CD4-positive, alpha-beta T cell treated with Interferon gamma for 1 hour (primary cell): ENCODE measurements at regions not wholly inside any gene's neighbourhood (a gene's known extent, or its start where the extent isn't known, plus 50 kb on each side); places are given as distances from the start of the nearest gene placed in this dataset.
"Not testable (repeated sequence)": the region's sequence is repeated elsewhere in the genome, so short reads cannot be mapped to it uniquely, and the experiment has no call there.

ENCODE experiments used
- DNase-seq: peaks from one replicate; pipeline ENCODE4 v3.0.0-alpha.2; 2020

DNA sequence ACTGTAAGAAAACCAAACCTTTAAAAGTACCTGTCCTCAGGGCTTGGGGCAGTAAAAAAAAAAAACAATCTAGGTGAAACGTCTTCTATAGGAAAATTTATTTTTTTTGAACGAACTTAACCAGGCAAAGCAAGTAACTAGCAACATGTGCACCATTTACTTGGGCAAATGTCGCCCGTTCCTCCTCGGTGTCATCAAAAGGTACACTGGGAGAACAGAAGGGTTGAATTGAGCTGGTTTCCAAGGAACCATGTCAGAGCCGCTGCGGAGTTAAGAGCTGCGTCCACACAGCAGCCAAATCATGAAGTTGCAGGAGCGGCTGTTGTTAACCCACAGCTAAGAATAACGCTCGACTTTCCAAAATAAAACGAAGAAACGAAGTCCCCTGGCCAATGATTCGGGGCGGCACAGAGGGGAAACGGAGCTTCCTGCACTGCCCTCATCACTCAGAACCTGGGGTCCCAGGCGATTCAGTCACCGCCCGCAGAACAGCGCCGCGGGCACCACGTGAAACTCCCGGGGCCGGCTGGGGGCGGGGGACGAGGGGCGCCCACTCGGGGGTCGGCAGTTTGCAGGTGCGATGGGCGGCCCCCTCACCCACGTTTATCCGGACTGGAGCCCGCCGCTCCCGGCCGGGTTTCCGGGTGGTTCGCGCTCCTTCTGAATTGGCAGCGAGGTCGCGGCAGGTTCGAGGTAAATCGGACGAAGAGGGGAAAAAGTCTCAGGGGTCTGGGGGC is 53.6 kb upstream of the PLGLB1 start:
- DNase-seq = peak; percentile 7

DNA sequence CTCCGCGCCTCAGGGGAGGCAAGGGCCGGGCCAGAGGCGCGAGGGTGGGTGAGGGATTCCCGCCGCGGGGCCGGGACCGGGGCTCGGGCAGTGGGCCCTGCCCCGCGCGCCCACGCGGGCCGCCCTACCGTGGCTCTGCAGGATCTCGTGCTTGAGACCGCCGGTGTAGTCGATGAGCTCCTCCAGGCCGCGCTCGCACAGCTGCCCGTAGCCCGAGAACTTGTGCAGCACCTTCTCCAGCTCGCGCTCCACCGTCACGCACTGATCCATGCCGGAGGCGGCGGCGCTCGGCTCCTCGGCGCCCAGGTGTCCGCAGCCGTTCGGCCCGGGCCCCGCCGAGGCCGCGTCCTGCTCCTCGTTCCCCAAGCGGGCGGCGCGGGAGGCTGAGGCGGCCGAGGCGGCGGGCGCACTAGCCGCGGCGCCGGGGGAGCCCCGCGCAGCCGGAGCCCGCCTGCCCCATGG is 54.2 kb upstream of the PLGLB1 start:
- peak; percentile 54 for DNase-seq

DNA sequence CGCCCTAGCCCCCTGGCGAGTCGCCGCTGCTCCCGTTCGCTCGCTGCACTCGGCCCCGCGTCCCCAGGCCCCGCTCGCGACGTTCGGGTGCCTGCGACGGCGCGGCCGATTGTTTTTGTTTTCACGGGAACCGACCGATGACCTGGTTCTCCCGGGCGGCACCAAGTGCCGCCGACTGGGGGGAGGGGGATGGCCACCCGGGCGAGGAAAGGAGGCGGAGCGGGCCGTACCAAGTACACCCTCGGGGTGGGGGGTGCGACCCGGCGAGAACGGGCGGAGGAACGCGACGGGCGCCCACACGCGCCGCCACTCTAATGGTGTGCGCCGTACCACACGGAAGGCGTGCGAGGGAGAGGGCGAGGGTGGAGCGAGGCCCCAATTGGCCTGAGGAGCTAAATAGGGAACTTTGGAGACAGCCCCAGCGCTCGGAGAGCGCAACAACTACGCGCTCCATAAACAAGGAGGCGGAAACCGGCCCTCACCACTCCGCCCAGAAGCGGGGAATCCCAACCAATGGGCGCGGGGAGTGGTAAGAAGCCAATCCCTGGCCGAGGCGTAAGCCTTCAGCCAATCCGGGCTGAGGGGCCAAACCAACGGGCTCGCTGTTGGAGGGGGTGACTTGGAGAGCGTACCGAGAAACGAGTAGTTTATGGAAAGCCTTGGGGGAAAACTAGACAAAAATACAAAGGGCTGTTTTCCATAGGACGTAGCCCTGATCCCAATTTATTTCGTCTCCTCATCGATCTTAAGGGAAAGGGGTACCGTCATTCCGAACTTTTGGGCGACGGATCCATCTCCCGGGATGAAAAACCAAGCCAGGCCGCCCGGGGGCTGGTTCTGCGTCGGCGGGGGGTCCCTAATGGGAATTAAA is 54.8 kb upstream of the PLGLB1 start:
- peak; percentile 95 for DNase-seq

DNA sequence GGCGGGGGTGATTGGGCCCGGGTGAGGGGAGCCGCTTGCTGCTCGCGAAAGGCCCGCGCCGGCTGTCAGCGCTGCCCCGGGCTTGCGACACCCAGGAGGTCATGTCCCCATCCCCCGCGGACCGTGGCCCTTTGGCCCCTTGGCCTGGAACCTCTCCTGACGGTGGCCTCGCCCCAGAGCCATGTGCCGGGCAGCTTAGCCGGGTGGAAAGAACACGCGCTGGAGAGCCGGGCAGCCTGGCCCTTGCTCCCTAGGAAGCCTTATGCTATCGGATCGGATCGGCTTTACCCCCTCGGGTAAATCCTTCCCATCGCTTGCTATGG is 55.4 kb upstream of the PLGLB1 start:
- DNase-seq = not testable (repeated sequence)

DNA sequence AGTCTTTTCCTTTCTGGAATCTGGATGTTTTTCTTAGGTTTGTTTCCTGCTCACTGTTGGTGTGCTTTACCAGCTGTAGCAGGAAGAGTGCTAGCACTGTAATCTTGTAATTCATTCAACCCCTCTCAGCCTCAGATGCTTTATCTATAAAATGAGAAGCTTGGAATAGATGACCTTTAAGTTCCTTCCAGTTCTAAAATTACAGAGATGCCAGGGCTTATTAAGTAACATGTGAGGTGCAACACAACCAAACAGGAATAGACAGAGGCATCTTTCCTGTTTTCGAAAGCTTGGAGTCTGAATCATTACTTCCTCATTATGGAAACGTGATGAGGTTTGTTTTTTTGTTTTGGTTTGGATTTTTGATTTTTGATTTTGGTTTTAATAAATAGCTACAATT is 60.1 kb upstream of the PLGLB1 start:
- DNase-seq = not testable (repeated sequence)

DNA sequence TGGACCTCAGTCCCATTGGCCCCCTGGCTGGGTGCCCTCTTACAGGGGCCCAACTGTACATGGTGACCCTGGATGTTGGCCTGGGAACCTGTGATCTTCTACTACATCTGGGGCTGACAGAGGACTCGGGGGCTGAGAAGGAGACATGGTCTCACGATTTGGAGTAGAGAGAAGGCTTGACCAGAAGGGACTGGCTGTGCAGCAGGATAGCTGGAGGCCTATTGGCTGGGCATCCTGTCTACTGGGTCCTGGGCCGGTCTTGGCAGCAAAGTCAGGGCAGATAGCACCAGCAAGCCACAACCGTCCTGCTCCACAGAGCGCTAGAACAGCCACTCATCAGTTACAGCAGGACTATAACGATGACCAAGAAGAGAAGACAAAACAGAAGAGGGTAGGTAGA is 66.4 kb upstream of the PLGLB1 start:
- not testable (repeated sequence) for DNase-seq

DNA sequence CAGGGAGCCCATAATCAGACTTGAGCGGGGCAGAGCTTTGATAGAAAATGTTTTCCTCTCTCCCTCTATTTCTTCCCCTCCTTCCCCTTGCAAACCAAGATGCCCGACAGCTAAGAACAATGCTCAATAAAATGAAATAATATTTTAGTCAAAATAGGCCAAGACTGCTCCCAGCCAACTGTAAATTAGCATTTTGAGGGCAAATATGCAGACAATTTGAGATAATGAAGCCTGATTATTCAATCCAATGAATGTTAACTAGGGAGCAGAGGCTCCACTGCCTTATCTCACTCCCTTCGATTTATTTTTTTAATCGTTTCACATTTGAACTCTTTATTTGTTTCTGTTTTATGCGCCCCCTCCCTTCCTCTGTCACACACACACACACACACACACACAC is 67.8 kb upstream of the PLGLB1 start:
- not testable (repeated sequence) for DNase-seq

DNA sequence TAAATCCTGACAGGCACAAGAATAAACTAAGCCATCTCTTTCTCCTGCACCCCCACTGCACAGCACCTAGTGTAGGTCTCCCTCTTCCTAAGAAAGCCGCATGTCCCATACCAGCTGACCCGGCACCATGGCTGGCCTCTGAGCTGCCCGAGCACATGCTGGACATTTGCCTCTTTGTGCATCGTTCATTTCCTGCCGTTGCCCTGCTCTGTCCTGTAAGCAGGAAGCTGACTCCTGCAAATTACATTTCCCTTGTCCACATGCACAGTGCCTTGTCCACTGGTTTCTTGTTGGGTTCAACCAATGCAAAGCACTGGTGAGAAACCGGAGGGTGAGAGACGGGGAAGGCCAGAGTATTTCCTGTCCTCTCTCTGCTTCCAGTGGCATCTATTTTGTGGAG is 71.6 kb upstream of the PLGLB1 start:
- not testable (repeated sequence) for DNase-seq

DNA sequence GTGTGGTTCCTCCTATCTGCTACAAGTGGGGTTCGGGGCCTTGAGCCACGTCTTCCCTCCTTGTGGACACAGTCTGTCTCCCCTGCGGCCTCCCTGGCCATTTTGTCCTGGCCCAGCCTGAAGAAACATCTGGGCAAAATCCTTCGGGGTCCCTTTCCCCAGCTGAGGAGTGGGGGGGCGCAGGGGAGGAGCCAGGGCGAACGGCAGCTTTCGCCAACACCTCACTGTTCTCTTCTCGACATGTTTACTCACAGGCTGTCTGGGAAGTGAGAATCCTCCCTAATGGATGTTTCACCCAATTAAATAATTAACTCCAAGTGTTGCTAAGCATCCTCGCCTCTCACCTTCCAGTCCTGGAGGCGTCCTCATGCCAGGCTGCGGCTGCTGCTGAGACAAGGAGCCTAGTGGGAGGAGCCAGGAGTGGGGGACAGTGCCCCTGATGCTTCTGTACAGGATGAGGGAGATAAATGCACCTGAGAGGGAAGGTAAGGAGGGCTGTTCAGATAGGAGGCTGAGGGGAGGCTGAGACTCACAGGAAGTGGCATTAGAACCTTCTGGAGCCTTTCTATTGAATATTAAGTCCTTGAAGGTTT is 72.4 kb upstream of the PLGLB1 start:
- not testable (repeated sequence) for DNase-seq

DNA sequence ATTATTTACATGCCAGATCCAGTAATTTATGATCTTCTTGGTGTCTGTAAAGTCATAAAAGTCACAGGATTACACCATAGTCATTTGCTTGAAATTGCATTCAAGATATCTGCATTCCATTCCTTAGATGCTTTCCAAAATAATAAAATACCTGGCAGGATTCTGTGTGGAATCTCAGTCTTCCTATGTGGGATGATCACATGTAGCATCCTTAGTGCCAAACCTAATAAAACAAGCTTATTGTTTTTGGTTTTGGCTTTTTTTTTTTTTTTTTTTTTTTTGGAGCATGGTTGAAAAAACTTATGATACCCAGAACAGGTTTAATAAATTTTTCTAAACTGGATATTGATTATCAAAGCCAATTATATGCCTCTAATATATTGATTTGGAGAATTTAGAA is 74.2 kb upstream of the PLGLB1 start:
- not testable (repeated sequence) for DNase-seq

DNA sequence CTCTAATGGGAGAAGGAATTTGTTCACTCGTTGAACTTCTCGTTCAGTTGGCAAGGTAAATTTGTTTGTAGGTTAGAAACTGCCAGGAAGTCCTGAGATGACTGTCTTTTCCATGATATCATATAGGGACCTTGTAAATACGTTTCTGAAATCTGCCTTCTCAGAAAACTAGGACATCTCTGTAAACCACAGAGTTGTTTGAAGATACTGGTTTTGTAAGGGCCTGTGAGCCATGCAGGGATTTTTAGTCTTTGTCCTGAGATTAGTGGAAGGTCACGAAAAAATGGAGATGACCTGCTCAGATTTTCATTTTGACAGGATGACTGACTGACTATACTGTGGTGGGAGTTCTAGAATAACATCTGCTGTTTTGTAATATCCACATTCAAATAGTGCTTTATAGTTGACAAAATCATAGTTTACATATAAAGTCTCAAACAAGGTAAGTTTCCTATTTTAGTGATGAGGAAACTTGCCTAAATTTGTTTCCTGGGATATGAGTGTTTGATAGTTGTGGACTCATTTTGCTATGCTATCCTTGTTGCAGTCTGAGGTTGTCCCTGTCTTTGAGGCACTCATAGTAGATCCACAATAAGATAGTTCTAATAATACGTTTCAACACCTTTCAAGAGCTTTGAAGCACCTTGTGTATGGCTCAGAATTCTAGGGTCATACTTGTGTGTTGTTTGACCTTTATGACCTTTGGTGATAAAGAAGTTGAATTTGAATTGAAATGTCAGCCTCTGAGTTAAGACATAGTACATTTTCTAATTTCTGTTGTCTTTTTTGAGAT is 107.3 kb upstream of the PLGLB1 start:
- DNase-seq = not testable (repeated sequence)

DNA sequence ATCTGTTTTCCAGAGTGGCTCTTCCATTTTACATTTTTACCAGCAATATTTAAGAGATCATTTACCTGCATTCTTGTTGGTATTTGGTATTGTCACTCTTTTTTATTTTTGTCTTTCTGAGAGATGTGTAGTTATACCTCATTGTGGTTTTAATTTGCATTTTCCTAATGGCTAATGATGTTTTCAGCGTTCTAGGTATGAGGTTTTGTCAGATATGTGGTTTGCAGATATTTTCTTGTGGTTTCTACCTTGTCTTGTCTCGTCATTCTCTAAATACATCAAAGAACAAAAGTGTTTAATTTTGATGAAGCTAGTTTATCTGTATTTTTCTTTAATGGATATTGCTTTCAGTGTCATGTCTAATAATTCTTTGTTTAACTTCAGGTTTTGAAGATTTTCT is 110.9 kb upstream of the PLGLB1 start:
- DNase-seq = not testable (repeated sequence)

DNA sequence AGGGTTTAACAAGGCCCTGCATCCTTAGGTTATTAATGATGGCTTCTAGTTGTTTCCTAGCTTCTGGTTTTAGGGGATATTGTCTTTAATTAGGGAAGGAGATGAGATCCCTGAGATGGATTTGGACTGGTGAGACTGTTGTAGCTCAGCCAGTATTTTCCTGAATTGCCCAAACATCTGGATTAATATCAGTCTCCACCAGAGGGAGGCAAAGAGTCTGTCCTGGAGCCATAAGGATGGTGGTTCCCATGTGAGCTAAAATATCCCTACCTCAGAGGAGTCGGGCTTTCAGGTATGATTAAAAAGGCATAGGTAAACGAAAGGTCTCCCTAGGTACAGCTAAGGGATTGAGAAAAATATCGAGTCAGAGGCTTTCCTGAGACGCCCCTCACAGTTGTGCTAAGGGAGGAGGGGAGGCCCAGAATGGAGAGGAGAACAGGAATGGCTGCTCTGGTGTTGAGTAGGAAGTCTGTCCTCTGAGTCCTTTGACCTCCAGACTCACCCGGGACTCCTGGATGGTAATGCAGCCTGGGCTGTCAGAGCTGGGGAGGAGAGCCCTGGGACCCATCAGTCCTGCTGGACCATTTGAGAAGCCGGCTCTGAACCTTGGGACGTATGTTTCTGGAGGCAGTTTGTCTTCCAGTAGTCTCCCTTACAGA is 130.3 kb upstream of the PLGLB1 start:
- DNase-seq = not testable (repeated sequence)

DNA sequence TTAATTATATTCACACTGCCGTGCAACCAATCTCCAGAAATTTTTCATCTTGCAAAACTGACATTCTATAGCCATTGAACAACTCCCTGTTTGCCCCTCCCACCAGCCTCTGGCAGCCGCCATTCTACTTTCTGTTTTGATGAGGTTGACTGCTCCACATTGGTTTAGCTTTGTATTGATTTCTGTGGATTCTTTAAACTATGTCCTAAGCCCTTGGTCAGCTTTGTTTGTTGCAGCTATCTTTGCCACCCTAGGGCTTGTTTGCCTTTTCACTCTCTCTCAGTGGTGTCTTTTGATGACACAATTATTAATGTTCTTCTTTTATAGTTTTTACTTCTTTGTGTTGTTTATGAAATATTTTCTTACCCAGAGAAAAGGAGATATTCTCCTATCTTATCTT is 152.8 kb upstream of the PLGLB1 start:
- not testable (repeated sequence) for DNase-seq

DNA sequence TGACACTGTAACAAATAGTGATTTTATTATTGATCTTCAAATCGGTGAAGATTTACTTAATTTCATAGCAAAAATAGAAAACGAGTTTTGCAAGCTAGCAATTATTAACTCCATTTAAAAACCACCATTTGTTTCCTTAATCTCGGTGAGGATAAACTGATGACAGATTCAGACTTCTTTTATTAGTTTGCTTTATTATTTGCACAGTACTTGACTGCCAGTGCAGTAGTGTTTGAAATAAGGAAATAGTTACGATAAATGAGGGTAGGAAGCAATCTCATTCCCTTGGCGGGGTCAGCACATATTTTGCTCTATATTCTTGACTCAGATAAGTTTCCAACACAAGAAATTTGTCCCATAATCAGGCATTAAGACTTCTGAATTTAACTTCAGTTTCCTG is 161.7 kb upstream of the PLGLB1 start:
- DNase-seq = not testable (repeated sequence)

DNA sequence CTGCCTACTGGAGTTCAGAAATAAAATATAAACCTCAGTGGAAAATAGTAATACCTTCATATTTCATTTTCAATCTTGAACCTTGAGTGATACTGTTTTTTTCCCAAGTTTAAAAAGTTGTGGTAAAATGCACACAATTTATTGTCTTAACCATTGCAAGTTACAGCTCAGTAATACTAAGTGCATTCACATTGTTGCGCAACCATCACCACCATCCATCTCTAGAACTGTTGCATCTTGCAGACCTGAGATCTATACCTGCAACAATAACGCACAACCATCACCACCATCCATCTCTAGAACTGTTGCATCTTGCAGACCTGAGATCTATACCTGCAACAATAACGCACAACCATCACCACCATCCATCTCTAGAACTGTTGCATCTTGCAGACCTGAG is 162.6 kb upstream of the PLGLB1 start:
- DNase-seq = not testable (repeated sequence)

DNA sequence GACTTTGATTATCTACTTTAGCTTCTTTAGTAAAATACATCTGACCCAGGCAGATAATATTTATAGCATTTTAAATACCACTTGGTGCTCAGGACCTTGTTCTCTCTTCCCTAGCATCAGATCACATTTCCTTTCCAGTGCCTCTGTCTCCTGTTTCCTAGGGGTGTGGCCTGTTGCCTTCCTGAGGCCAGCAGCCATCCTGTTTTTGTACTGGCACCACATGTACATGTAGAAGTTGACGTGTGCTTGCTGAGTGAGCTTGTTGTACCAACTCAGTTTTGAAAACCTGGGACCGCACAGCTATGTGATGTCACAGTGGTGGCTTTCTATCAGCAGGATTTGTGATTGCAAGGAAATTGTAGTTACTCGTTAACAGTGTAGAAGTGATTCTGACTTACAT is 167.6 kb upstream of the PLGLB1 start:
- DNase-seq = not testable (repeated sequence)

DNA sequence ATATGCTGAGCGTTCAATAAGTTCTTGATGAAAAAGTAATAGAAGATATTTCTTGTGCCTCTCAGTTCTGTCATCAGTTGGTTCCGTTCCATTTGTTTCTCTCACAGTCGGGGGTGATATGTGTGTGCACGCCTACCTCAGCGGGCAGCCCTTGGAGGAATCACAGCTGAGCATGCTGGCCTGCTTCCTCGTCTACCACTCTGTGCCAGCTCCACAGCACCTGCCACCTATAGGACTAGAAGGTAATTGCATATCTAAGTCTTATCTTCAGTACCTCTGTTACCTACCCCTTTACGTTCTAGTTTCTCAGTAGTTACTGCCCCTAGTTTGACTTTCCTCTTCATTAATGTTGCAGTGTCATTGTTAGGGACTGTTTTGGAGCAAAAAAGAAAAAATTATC is 171.7 kb upstream of the PLGLB1 start:
- not testable (repeated sequence) for DNase-seq

DNA sequence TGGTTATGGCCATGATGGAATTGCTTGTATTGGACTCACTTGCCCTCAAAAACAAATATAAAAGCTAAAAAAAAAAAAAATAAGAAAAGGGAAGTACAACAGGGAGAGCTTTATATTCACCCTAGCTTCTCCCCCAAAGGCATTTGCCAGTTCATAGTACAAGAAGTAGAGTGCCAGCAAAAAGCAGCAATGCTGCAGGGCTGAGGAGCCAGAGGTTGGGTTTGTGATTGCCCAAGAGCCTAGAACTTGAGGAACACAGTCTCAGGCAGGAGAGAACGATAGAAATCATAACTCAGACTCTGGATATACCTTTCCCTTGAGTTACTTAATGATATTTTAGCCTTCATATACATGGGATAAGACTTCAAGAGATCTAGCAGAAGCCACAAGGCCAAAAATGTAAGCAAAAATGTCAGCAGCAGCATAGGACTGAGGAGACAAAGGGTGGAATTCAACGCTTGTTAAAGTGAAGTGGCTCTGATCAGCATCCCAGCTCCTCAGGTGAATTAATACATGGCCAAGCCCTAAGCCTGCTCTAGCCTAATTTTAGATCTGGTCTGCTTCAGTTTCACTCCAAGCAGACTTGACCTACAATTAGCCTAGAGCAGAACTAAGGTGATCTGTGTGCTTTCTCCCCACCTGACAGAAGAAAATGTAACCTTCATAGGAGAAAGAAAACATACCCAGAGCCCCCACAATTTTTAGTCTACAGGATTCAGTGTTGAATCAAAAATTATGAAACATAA is 172.8 kb upstream of the PLGLB1 start:
- not testable (repeated sequence) for DNase-seq

DNA sequence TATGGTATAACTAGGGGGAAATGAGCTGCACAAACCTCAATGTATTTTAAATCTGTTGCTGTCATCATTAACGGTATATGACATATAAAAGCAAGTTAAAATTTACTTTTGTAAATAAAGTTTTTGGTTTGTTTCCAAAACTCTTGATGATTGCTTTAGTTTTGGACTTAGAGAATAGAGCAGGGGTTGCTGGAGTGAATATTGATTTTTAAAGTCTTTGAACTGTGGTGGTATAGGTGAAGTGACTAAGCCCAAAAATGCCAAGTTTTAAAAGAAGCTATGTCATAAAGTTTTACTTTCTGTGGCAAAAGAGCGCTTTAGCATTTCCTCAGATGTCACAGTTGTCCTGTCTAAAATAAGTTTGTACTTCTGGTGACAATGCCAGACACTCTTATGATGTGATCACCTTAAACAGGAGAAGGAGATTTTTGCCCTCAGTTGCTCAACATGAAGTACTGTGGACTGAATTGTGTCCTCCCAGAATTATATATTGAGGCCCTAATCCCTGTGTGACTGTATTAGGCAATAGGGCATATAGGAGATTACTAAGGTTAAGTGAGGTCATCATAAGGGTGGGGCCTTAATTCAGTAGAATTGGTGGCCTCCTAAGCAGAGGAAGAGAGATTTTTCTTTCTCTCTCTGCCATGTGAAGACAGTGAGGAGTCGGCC is 175.2 kb upstream of the PLGLB1 start:
- not testable (repeated sequence) for DNase-seq

DNA sequence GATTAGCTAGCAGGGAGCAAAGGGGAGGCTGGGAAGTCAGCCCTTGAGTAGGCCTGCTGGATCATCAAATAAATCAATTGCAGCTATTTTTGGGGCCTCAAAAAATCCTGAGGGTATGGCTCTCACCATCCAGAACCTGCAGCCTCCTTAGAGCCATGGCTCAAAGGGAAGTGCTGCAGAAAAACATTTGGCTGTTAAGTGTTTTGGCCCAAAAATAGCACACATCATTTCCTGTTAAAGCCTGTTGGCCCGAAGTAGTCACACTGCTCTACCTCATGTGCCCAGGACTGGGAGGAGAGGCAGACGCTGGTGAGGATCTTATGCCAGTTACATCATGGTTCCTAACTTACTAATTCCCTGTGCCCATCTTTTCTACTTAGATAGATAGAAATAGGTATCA is 176.8 kb upstream of the PLGLB1 start:
- DNase-seq = not testable (repeated sequence)
